K562 (cell line): ENCODE measurements at regions not wholly inside any gene's neighbourhood (a gene's known extent, or its start where the extent isn't known, plus 50 kb on each side); places are given as distances from the start of the nearest gene placed in this dataset.

Experiments
- ATAC-seq: fragments of 200-7000 bp; cut with Tn5 transposase; 3 replicates; pipeline ENCODE4 v1.9.1; 2020; ENCODE audit warnings: moderate library complexity
- BruUV-seq: library from RNA; stranded (reverse); fragments of 400-500 nt; replicated peaks from 2 replicates; lab custom pipeline; 2021; lab: Mats Ljungman, UMichigan
- CTCF ChIA-PET: fragments of 300-600 bp; formaldehyde crosslinking; extraction: SDS; loops from one replicate; lab custom pipeline; 2021; ENCODE audit warnings: low intra/inter-chr PET ratio; lab: Yijun Ruan, JAX
- POLR2A ChIA-PET: fragments of 300-600, 350-650 bp; sonication (Branson Sonifier 250); formaldehyde crosslinking; extraction: SDS; loops from one replicate; lab custom pipeline; 2021; ENCODE audit warnings: antibody characterized with exemption, inconsistent platforms; lab: Yijun Ruan, JAX
- DNase-seq, 4 experiments: peaks; one replicate each; pipeline versions ENCODE4 v3.0.0 to v3.0.0-alpha.2; 2011 to 2018; ENCODE audit warnings: low spot score in 3 of 4, mixed read lengths in 3 of 4; ENCODE audit errors: extremely low read depth in 1 of 4
- FAIRE-seq: peaks from 2 replicates; lab custom pipeline; 2011; peaks lifted over from hg19 to GRCh38; lab: Jason Lieb, UNC
- H2AFZ ChIP-seq: 2 replicates; pipeline ENCODE4 v1.6.0; 2011; ENCODE audit warnings: low read depth, low read length, control low read depth, inconsistent platforms
- H3K27ac ChIP-seq: fragments of 200-600 bp; 3 replicates; pipeline ENCODE4 v1.8.0; 2011; ENCODE audit warnings: low read depth, mild to moderate bottlenecking, control low read depth, inconsistent platforms, low read length, moderate library complexity, mixed read lengths; ENCODE audit errors: extremely low read depth
- H3K27me3 ChIP-seq, 2 experiments: fragments of 300-600 bp in 1 of 2; 2 replicates in 1 of 2; 3 replicates in 1 of 2; pipeline versions ENCODE4 v1.6.0 to v1.8.0; 2011; ENCODE audit warnings: inconsistent platforms in 2 of 2, low read length in 2 of 2, mild to moderate bottlenecking in 1 of 2, mixed read lengths in 1 of 2, moderate library complexity in 1 of 2; ENCODE audit not compliant: control insufficient read depth in 2 of 2, insufficient read depth in 2 of 2
- H3K36me3 ChIP-seq: fragments of 300-600 bp; 3 replicates; pipeline ENCODE4 v1.8.0; 2011; ENCODE audit warnings: mild to moderate bottlenecking, low read length, inconsistent platforms; ENCODE audit not compliant: control insufficient read depth, insufficient read depth
- H3K4me1 ChIP-seq, 2 experiments: fragments of 200-600 bp in 1 of 2; replicated peaks in 1 of 2; 2 replicates in 1 of 2; 3 replicates in 1 of 2; pipeline versions ENCODE4 v1.5.1 to v1.8.0; 2011; ENCODE audit warnings: inconsistent platforms in 2 of 2, low read length in 2 of 2, mild to moderate bottlenecking in 1 of 2, mixed read lengths in 1 of 2, moderate library complexity in 1 of 2; ENCODE audit not compliant: control insufficient read depth in 2 of 2, insufficient read depth in 2 of 2
- H3K4me2 ChIP-seq: 2 replicates; pipeline ENCODE4 v1.6.1; 2011; ENCODE audit warnings: low read length, control low read depth, inconsistent platforms, mixed read lengths; ENCODE audit not compliant: insufficient read depth
- H3K4me3 ChIP-seq: fragments of 200-600 bp; sonication (generic), shearing (Covaris generic); 2 replicates; pipeline ENCODE4 v1.5.1; 2016; ENCODE audit warnings: control low read depth, inconsistent platforms
- H3K79me2 ChIP-seq: fragments of 200-600 bp; 3 replicates; pipeline ENCODE4 v1.8.0; 2011; ENCODE audit warnings: low read length, inconsistent platforms; ENCODE audit not compliant: control insufficient read depth, insufficient read depth
- H3K9ac ChIP-seq, 2 experiments: 2 replicates each; pipeline versions ENCODE4 v1.6.0 to v1.6.1; 2011; ENCODE audit warnings: low read depth in 2 of 2, low read length in 2 of 2, control low read depth in 1 of 2, inconsistent platforms in 1 of 2, mild to moderate bottlenecking in 1 of 2, mixed read lengths in 1 of 2; ENCODE audit not compliant: insufficient read depth in 1 of 2
- H3K9me1 ChIP-seq: one replicate; pipeline ENCODE4 v1.6.0; 2011; ENCODE audit warnings: inconsistent platforms, mild to moderate bottlenecking, low read length, moderate library complexity; ENCODE audit not compliant: control insufficient read depth, insufficient read depth
- H3K9me3 ChIP-seq: replicated peaks from 2 replicates; pipeline ENCODE4 v1.5.1; 2011; ENCODE audit warnings: low read depth, low read length, inconsistent platforms; ENCODE audit not compliant: control insufficient read depth, insufficient read depth
- H4K20me1 ChIP-seq: replicated peaks from 2 replicates; pipeline ENCODE4 v1.6.1; 2011; ENCODE audit warnings: low read length, inconsistent platforms, mixed read lengths; ENCODE audit not compliant: control insufficient read depth, insufficient read depth
- ATF6 ChIP-seq: sonication (generic); formaldehyde crosslinking; IDR thresholded peaks from 2 replicates; pipeline ENCODE4 v1.4.0; 2020; ENCODE audit warnings: mild to moderate bottlenecking, missing genetic modification reagents
- HMGXB4 ChIP-seq: sonication (generic); formaldehyde crosslinking; IDR thresholded peaks from 2 replicates; pipeline ENCODE4 v1.8.1; 2023; ENCODE audit warnings: mild to moderate bottlenecking, missing genetic modification reagents
- LARP7 ChIP-seq: fragments of 450-650 bp; IDR thresholded peaks from 2 replicates; pipeline ENCODE4 v1.6.1; 2016
- NCOA2 ChIP-seq, 2 experiments: fragments of 450-650 bp; IDR thresholded peaks; 2 replicates each; pipeline ENCODE4 v1.6.1; 2018; ENCODE audit warnings: mild to moderate bottlenecking in 2 of 2, moderate library complexity in 1 of 2; ENCODE audit not compliant: partially characterized antibody in 2 of 2
- NELFE ChIP-seq: IDR thresholded peaks from 2 replicates; pipeline ENCODE4 v1.6.1; 2011; ENCODE audit warnings: mild to moderate bottlenecking; ENCODE audit not compliant: insufficient read depth, insufficient read length
- PTRF ChIP-seq: fragments of 450-650 bp; IDR thresholded peaks from 2 replicates; pipeline ENCODE4 v1.6.1; 2016; ENCODE audit warnings: mild to moderate bottlenecking, missing genetic modification characterization, missing compliant biosample characterization
- PURB ChIP-seq: sonication (generic); formaldehyde crosslinking; IDR thresholded peaks from 2 replicates; pipeline ENCODE4 v1.9.0; 2021; ENCODE audit warnings: low read depth, mild to moderate bottlenecking, missing genetic modification reagents
- SIX5 ChIP-seq, 2 experiments: IDR thresholded peaks; 2 replicates each; pipeline ENCODE4 v1.6.1; 2011; ENCODE audit warnings: low read length in 2 of 2, borderline replicate concordance in 1 of 2, low read depth in 1 of 2, mild to moderate bottlenecking in 1 of 2, moderate library complexity in 1 of 2; ENCODE audit not compliant: insufficient read depth in 1 of 2
- SRF ChIP-seq, 2 experiments: fragments of 250-450, 450-650 bp in 1 of 2; sonication (Bioruptor Pico) in 1 of 2; sonication (generic) in 1 of 2; formaldehyde crosslinking; IDR thresholded peaks; 2 replicates each; pipeline versions ENCODE4 v1.5.0 to v1.5.1; 2020 to 2022; ENCODE audit warnings: mild to moderate bottlenecking in 1 of 2, missing genetic modification reagents in 1 of 2
- ZNF785 ChIP-seq: fragments of 250-450 bp; sonication (Bioruptor Pico); IDR thresholded peaks from 2 replicates; pipeline ENCODE4 v1.4.0; 2020; ENCODE audit warnings: mild to moderate bottlenecking
- WGBS: fragments of 100-300 bp; shearing (Covaris generic); methylation state at CpG from one replicate; pipeline ENCODE4 v1.1.6; 2016; ENCODE audit warnings: low coverage, mixed read lengths; ENCODE audit not compliant: insufficient coverage; ENCODE audit errors: missing lambda C conversion rate; 5-methylcytosine and 5-hydroxymethylcytosine counted together
- in situ Hi-C: fragments of 300-500 bp; cut with MboI; formaldehyde crosslinking; loops from 4 replicates; pipeline ENCODE4 v1.15.0; 2018; ENCODE audit warnings: inconsistent platforms, mixed read lengths
- intact Hi-C: fragments of 100-400 bp; cut with micrococcal nuclease; formaldehyde crosslinking; loops from 2 replicates; pipeline ENCODE4 v1.14.2; 2022
- TF ChIP-seq, protein P1 (sequence below): fragments of 250-450 bp; sonication (Bioruptor Pico); IDR thresholded peaks from 2 replicates; pipeline ENCODE4 v1.5.0; 2022; ENCODE audit warnings: mild to moderate bottlenecking

GRCh38 chr13:105311094-105311493 is 1224.4 kb downstream of the EFNB2 start:
- Histone ChIP-seq H3K27me3 (no peaks in the 10 kb centered on the region), H3K27ac (no peak overlapping the region), H4K20me1 (no peaks in the 10 kb centered on the region), H3K36me3 (no peaks in the 10 kb centered on the region), H2AFZ (no peak overlapping the region), H3K9me1 (no peaks in the 10 kb centered on the region), H3K4me3 (no peak overlapping the region), H3K79me2 (no peaks in the 10 kb centered on the region), H3K4me1 (no peaks in the 10 kb centered on the region), H3K9ac (no peak overlapping the region), H3K9me3 (no peaks in the 10 kb centered on the region), H3K4me2 (no peak overlapping the region)
- in situ Hi-C loops = no loop called here
- intact Hi-C loops = no loop called here
- FAIRE-seq (no peak), DNase-seq (no peak), ATAC-seq (no peak)
- TF ChIP-seq NCOA2 (IDR thresholded peaks at IDR 0.05; ENCODE audit: partially characterized antibody in 2 of 2) (no peak), ZNF785 (no peak), NELFE (no peak), ATF6 (no peak)
- CTCF ChIA-PET = no interaction called here
- no TSS peak for BruUV-seq
- 0% methylated on average over 3 of the region's 4 CpGs for WGBS
- POLR2A ChIA-PET = no interaction called here

GRCh38 chr13:105307776-105308175 is 1227.7 kb downstream of the EFNB2 start:
- Histone ChIP-seq H3K79me2 (no peaks in the 10 kb centered on the region), H3K27me3 (no peaks in the 10 kb centered on the region), H3K9ac (no peak overlapping the region), H3K9me3 (no peaks in the 10 kb centered on the region), H3K9me1 (no peaks in the 10 kb centered on the region), H4K20me1 (no peaks in the 10 kb centered on the region), H3K27ac (no peak overlapping the region), H3K4me1 (no peaks in the 10 kb centered on the region), H3K4me2 (no peak overlapping the region), H3K36me3 (no peaks in the 10 kb centered on the region), H3K4me3 (no peak overlapping the region), H2AFZ (no peak overlapping the region)
- no peak for DNase-seq
- intact Hi-C loops (no loop called here), in situ Hi-C loops (no loop called here)
- ATAC-seq = no peak
- POLR2A ChIA-PET = no interaction called here
- CTCF ChIA-PET = no interaction called here
- BruUV-seq = no TSS peak
- FAIRE-seq = no peak
- WGBS = 0% methylated on average over 3 of the region's 3 CpGs
- TF ChIP-seq PURB (CRISPR knock-in tag) = no peak
- TF ChIP-seq, protein P1, sequence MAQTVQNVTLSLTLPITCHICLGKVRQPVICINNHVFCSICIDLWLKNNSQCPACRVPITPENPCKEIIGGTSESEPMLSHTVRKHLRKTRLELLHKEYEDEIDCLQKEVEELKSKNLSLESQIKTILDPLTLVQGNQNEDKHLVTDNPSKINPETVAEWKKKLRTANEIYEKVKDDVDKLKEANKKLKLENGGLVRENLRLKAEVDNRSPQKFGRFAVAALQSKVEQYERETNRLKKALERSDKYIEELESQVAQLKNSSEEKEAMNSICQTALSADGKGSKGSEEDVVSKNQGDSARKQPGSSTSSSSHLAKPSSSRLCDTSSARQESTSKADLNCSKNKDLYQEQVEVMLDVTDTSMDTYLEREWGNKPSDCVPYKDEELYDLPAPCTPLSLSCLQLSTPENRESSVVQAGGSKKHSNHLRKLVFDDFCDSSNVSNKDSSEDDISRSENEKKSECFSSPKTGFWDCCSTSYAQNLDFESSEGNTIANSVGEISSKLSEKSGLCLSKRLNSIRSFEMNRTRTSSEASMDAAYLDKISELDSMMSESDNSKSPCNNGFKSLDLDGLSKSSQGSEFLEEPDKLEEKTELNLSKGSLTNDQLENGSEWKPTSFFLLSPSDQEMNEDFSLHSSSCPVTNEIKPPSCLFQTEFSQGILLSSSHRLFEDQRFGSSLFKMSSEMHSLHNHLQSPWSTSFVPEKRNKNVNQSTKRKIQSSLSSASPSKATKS (CRISPR knock-in tag) = no peak
- TF ChIP-seq HMGXB4 (CRISPR knock-in tag) = no peak
- TF ChIP-seq LARP7 = no peak
- TF ChIP-seq SIX5 (IDR thresholded peaks at IDR 0.05; ENCODE audit: borderline replicate concordance in 1 of 2, insufficient read depth in 1 of 2, low read depth in 1 of 2, low read length in 2 of 2) = no peak
- TF ChIP-seq SRF (CRISPR knock-in tag; IDR thresholded peaks at IDR 0.05) = no peak
- no peak for TF ChIP-seq PTRF
